Fibroblast of lung (primary cell): ENCODE measurements at regions not wholly inside any gene's neighbourhood (a gene's known extent, or its start where the extent isn't known, plus 50 kb on each side); places are given as distances from the start of the nearest gene placed in this dataset.

Experiments used
- DNase-seq, 2 donors: peaks; one replicate each; pipeline versions ENCODE4 v3.0.0 to v3.0.0-alpha.2; 2010; ENCODE audit warnings: low read depth in 2 of 2
- H2AFZ ChIP-seq: 2 replicates; pipeline ENCODE4 v1.5.1; 2012; ENCODE audit warnings: low read length, control low read depth, inconsistent platforms
- H3K27ac ChIP-seq: 2 replicates; pipeline ENCODE4 v1.5.1; 2011; ENCODE audit warnings: low read length, control low read depth; ENCODE audit not compliant: insufficient read depth
- H3K27me3 ChIP-seq: 2 replicates; pipeline ENCODE4 v1.5.1; 2011; ENCODE audit warnings: mild to moderate bottlenecking, low read length; ENCODE audit not compliant: control insufficient read depth, insufficient read depth
- H3K36me3 ChIP-seq: 2 replicates; pipeline ENCODE4 v1.5.1; 2011; ENCODE audit warnings: low read length; ENCODE audit not compliant: control insufficient read depth, insufficient read depth
- H3K4me1 ChIP-seq: 2 replicates; pipeline ENCODE4 v1.5.1; 2011; ENCODE audit warnings: low read length; ENCODE audit not compliant: control insufficient read depth, insufficient read depth; ENCODE audit errors: extremely low read depth
- H3K4me2 ChIP-seq: 2 replicates; pipeline ENCODE4 v1.5.1; 2011; ENCODE audit warnings: low read length, control low read depth; ENCODE audit not compliant: insufficient read depth; ENCODE audit errors: extremely low read depth
- H3K4me3 ChIP-seq, 4 experiments: fragments of 200-600 bp in 1 of 4; sonication (generic) in 1 of 4; replicated peaks in 1 of 4; 2 replicates each; pipeline ENCODE4 v1.5.1; 2011 to 2016; ENCODE audit warnings: low read length in 4 of 4, low read depth in 3 of 4, mild to moderate bottlenecking in 3 of 4, control low read depth in 2 of 4, inconsistent platforms in 1 of 4, mixed read lengths in 1 of 4; ENCODE audit not compliant: insufficient read depth in 1 of 4; ENCODE audit errors: control extremely low read depth in 1 of 4
- H3K79me2 ChIP-seq: 2 replicates; pipeline ENCODE4 v1.5.1; 2012; ENCODE audit warnings: mild to moderate bottlenecking, low read length, inconsistent platforms; ENCODE audit not compliant: control insufficient read depth, insufficient read depth
- H3K9ac ChIP-seq: 2 replicates; pipeline ENCODE4 v1.5.1; 2011; ENCODE audit warnings: mild to moderate bottlenecking, low read length, control low read depth; ENCODE audit not compliant: insufficient read depth
- H3K9me3 ChIP-seq: 2 replicates; pipeline ENCODE4 v1.5.1; 2012; ENCODE audit warnings: low read depth, low read length; ENCODE audit not compliant: control insufficient read depth, insufficient read depth
- H4K20me1 ChIP-seq: 2 replicates; pipeline ENCODE4 v1.5.1; 2011; ENCODE audit warnings: low read length; ENCODE audit not compliant: control insufficient read depth, insufficient read depth; ENCODE audit errors: extremely low read depth
- CTCF ChIP-seq, 2 donors: IDR thresholded peaks in 1 of 2; conservative IDR thresholded peaks in 1 of 2; 1 replicate in 1 of 2; 2 replicates in 1 of 2; pipeline ENCODE4 v1.5.1; 2011 to 2012; ENCODE audit warnings: low read length in 2 of 2, control low read depth in 1 of 2, inconsistent platforms in 1 of 2, low read depth in 1 of 2, mild to moderate bottlenecking in 1 of 2
- EZH2 ChIP-seq: IDR thresholded peaks from 2 replicates; pipeline ENCODE4 v1.5.1; 2012; ENCODE audit warnings: low read length, control low read depth, mild to moderate bottlenecking; ENCODE audit errors: missing control alignments

- H3K9ac ChIP-seq: no peak overlapping the region
- no peak overlapping the region for H3K4me2 ChIP-seq
- no peaks in the 10 kb centered on the region for H3K36me3 ChIP-seq
- no peaks in the 10 kb centered on the region for H3K27me3 ChIP-seq
- no peaks in the 10 kb centered on the region for H4K20me1 ChIP-seq
- no peak overlapping the region for H2AFZ ChIP-seq
- peaks cover 10% of the 10 kb centered on the region for H3K4me1 ChIP-seq
- TF ChIP-seq CTCF (conservative IDR thresholded peaks at IDR 0.05 in 1 of 2, IDR thresholded peaks at IDR 0.05 in 1 of 2; ENCODE audit: low read depth in 1 of 2, low read length in 2 of 2) (no peak), EZH2 (no peak)
- no peaks in the 10 kb centered on the region for H3K79me2 ChIP-seq
- H3K27ac ChIP-seq: no peak overlapping the region
- DNase-seq: peak; percentile 19 to 39
- no peak overlapping the region for H3K4me3 ChIP-seq
- no peaks in the 10 kb centered on the region for H3K9me3 ChIP-seq
Observed at GRCh38 chr12:66049538-66050282, 80.8 kb downstream of the LLPH start.

GRCh38 chr12:66048835-66049537 lies 81.6 kb downstream of the LLPH start:
- Histone ChIP-seq H3K79me2 (no peaks in the 10 kb centered on the region), H2AFZ (no peak overlapping the region), H3K9me3 (no peaks in the 10 kb centered on the region), H4K20me1 (no peaks in the 10 kb centered on the region), H3K27ac (no peak overlapping the region), H3K36me3 (no peaks in the 10 kb centered on the region), H3K4me1 (peaks cover 10% of the 10 kb centered on the region), H3K9ac (no peak overlapping the region), H3K4me2 (no peak overlapping the region), H3K4me3 (no peak overlapping the region), H3K27me3 (no peaks in the 10 kb centered on the region)
- no peak for TF ChIP-seq EZH2
- TF ChIP-seq CTCF (conservative IDR thresholded peaks at IDR 0.05 in 1 of 2, IDR thresholded peaks at IDR 0.05 in 1 of 2; ENCODE audit: low read depth in 1 of 2, low read length in 2 of 2): no peak
- DNase-seq: peak in 1 of 2 donors; percentile 59

- no peak overlapping the region for H2AFZ ChIP-seq
- no peak overlapping the region for H3K9ac ChIP-seq
- no peak overlapping the region for H3K27ac ChIP-seq
Observed at GRCh38 chr12:66048218-66048834, 82.2 kb downstream of the LLPH start.

More at GRCh38 chr12:66048218-66048834, 82.2 kb downstream of the LLPH start:
- Histone ChIP-seq H3K4me2 (no peak overlapping the region), H3K9me3 (no peaks in the 10 kb centered on the region), H4K20me1 (no peaks in the 10 kb centered on the region), H3K79me2 (no peaks in the 10 kb centered on the region), H3K27me3 (no peaks in the 10 kb centered on the region), H3K4me1 (peaks cover 10% of the 10 kb centered on the region), H3K36me3 (no peaks in the 10 kb centered on the region), H3K4me3 (no peak overlapping the region)
- TF ChIP-seq CTCF (conservative IDR thresholded peaks at IDR 0.05 in 1 of 2, IDR thresholded peaks at IDR 0.05 in 1 of 2; ENCODE audit: low read depth in 1 of 2, low read length in 2 of 2): no peak
- no peak for TF ChIP-seq EZH2
- no peak for DNase-seq
